Vagina (tissue), 2 donors: ENCODE measurements at regions not wholly inside any gene's neighbourhood (a gene's known extent, or its start where the extent isn't known, plus 50 kb on each side); places are given as distances from the start of the nearest gene placed in this dataset.
"Not testable (repeated sequence)": the region's sequence is repeated elsewhere in the genome, so short reads cannot be mapped to it uniquely, and the experiment has no call there.

Experiments used
- DNase-seq, 2 donors: peaks; one replicate each; pipeline ENCODE4 v3.0.0-alpha.2; 2017; ENCODE audit errors: extremely low spot score in 2 of 2
- H3K27ac ChIP-seq: fragments of 200-600 bp; sonication (generic); one replicate; pipeline ENCODE4 v1.5.1; 2019
- H3K27me3 ChIP-seq: fragments of 200-600 bp; sonication (generic); one replicate; pipeline ENCODE4 v1.5.1; 2019
- H3K36me3 ChIP-seq, 2 donors: fragments of 200-600 bp; sonication (generic); one replicate each; pipeline ENCODE4 v1.5.1; 2017 to 2019
- H3K4me1 ChIP-seq: fragments of 200-600 bp; sonication (generic); one replicate; pipeline ENCODE4 v1.5.1; 2019
- H3K4me3 ChIP-seq, 2 donors: fragments of 200-600 bp; sonication (generic); 1 replicate in 1 of 2; 2 replicates in 1 of 2; pipeline ENCODE4 v1.5.1; 2016 to 2019
- H3K9me3 ChIP-seq: fragments of 200-600 bp; sonication (generic); one replicate; pipeline ENCODE4 v1.5.1; 2019
- CTCF ChIP-seq, 3 experiments: fragments of 450-650 bp in 2 of 3; fragments of 200-600 bp in 1 of 3; sonication (generic) in 1 of 3; IDR thresholded peaks; one replicate each; pipeline ENCODE4 v1.5.1; 2017 to 2019; ENCODE audit warnings: antibody characterized with exemption in 3 of 3, mild to moderate bottlenecking in 2 of 3, moderate library complexity in 2 of 3
- POLR2A ChIP-seq, 2 donors: fragments of 450-650 bp; IDR thresholded peaks; one replicate each; pipeline ENCODE4 v1.6.1; 2017; ENCODE audit warnings: antibody characterized with exemption in 2 of 2, mild to moderate bottlenecking in 2 of 2, moderate library complexity in 2 of 2
- POLR2AphosphoS5 ChIP-seq, 2 donors: sonication (generic); formaldehyde crosslinking; IDR thresholded peaks; one replicate each; pipeline ENCODE4 v1.9.0; 2017; ENCODE audit warnings: antibody characterized with exemption in 2 of 2, mild to moderate bottlenecking in 2 of 2, low read depth in 1 of 2; ENCODE audit not compliant: insufficient read depth in 1 of 2
- intact Hi-C: fragments of 100-400 bp; cut with DNase I; formaldehyde crosslinking; loops from one replicate; pipeline ENCODE4 v1.15.1; 2023

DNA sequence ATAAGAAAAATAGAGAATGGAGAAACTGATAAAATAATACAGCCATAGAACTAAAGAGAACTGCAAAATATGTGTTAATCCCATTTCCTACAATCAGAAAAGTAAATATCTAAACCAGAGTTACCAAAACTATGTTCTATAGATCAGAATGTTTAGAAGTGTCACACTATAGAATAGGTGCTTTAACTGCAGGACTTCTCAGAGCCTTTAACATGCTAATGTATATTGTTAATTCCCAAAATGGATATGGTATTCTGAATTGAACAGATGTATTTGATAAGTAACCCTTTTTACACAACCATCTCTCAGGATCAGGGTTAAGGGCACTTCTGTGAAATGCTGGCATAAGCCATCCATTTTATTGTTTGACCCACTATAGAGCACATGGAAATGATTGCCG is 200.3 kb downstream of the SHOX2 start:
- no peaks in the 10 kb centered on the region for H3K4me1 ChIP-seq
- H3K27me3 ChIP-seq, result no peaks in the 10 kb centered on the region
- H3K4me3 ChIP-seq, result no peak overlapping the region
- H3K36me3 ChIP-seq, result no peaks in the 10 kb centered on the region
- TF ChIP-seq CTCF (IDR thresholded peaks at IDR 0.05) (no peak), POLR2AphosphoS5 (IDR thresholded peaks at IDR 0.05; ENCODE audit: insufficient read depth in 1 of 2, low read depth in 1 of 2) (no peak), POLR2A (IDR thresholded peaks at IDR 0.05) (no peak)
- DNase-seq, result no peak
- no peaks in the 10 kb centered on the region for H3K9me3 ChIP-seq
- no peak overlapping the region for H3K27ac ChIP-seq
- intact Hi-C loops, result no loop called here

DNA sequence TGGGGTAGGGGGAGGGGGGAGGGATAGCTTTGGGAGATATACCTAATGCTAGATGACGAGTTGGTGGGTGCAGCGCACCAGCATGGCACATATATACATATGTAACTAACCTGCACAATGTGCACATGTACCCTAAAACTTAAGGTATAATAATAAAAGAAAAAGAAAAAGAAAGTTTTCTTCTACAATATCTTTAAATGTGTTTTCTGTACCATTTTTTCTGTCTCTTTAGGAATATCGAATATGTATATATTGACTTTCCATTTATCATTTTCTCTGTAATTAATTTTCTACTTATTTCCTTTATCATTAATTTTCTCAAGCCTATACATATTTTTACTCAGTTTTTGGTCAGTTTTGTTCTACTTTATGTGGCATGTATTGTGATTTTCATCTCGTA is 203.5 kb downstream of the SHOX2 start:
- H3K4me1 ChIP-seq, H3K36me3 ChIP-seq, H3K27ac ChIP-seq, H3K4me3 ChIP-seq, DNase-seq, H3K27me3 ChIP-seq, intact Hi-C loops, H3K9me3 ChIP-seq: not testable (repeated sequence)

DNA sequence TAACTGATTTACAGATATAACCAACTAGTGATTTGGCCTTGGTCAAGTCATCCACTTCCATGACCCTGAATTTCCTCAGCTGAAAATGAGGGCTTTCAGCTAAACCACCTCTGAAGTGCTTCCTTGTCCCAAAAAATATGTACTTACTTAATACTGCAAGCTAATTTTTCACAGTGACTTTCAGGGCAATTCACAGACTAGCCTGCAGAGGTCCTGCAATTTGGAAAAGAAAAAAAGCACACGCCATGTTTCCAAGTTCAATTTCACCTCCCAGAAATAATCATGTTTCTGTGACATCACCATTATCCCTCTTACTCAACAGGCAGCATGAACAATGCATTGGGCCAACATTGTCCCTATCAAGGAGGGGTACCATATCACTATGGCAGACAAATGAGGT is 218.2 kb downstream of the SHOX2 start:
- intact Hi-C loops, result no loop called here
- H3K27ac ChIP-seq, result no peak overlapping the region
- H3K4me3 ChIP-seq, result no peak overlapping the region
- TF ChIP-seq CTCF (IDR thresholded peaks at IDR 0.05), result no peak
- no peak for TF ChIP-seq POLR2AphosphoS5 (IDR thresholded peaks at IDR 0.05; ENCODE audit: insufficient read depth in 1 of 2, low read depth in 1 of 2)
- TF ChIP-seq POLR2A (IDR thresholded peaks at IDR 0.05), result no peak
- no peaks in the 10 kb centered on the region for H3K4me1 ChIP-seq
- H3K36me3 ChIP-seq, result no peaks in the 10 kb centered on the region
- no peak for DNase-seq
- no peaks in the 10 kb centered on the region for H3K27me3 ChIP-seq
- H3K9me3 ChIP-seq, result no peaks in the 10 kb centered on the region

GRCh38 chr3:157876556-157876955 is 229.7 kb downstream of the SHOX2 start:
- Histone ChIP-seq H3K27ac (no peak overlapping the region), H3K36me3 (no peaks in the 10 kb centered on the region), H3K27me3 (no peaks in the 10 kb centered on the region), H3K4me1 (no peaks in the 10 kb centered on the region), H3K4me3 (no peak overlapping the region), H3K9me3 (no peaks in the 10 kb centered on the region)
- no peak for DNase-seq
- intact Hi-C loops, result no loop called here
- no peak for TF ChIP-seq CTCF (IDR thresholded peaks at IDR 0.05)
- no peak for TF ChIP-seq POLR2A (IDR thresholded peaks at IDR 0.05)
- no peak for TF ChIP-seq POLR2AphosphoS5 (IDR thresholded peaks at IDR 0.05; ENCODE audit: insufficient read depth in 1 of 2, low read depth in 1 of 2)

GRCh38 chr3:157872902-157873301 is 233.3 kb downstream of the SHOX2 start:
- Histone ChIP-seq H3K27ac (no peak overlapping the region), H3K4me3 (no peak overlapping the region), H3K4me1 (peaks cover 1% of the 10 kb centered on the region), H3K36me3 (no peaks in the 10 kb centered on the region), H3K27me3 (no peaks in the 10 kb centered on the region), H3K9me3 (no peaks in the 10 kb centered on the region)
- intact Hi-C loops, result no loop called here
- DNase-seq, result no peak
- TF ChIP-seq CTCF (IDR thresholded peaks at IDR 0.05), result no peak
- no peak for TF ChIP-seq POLR2A (IDR thresholded peaks at IDR 0.05)
- TF ChIP-seq POLR2AphosphoS5 (IDR thresholded peaks at IDR 0.05; ENCODE audit: insufficient read depth in 1 of 2, low read depth in 1 of 2), result no peak
